Stimulated activated CD4-positive, alpha-beta T cell treated with anti-CD3 and anti-CD28 coated beads, Interleukin-12 subunit alpha, Interleukin-12 subunit beta, amount 100 ng/mL, for 24 hours (primary cell): ENCODE measurements at regions not wholly inside any gene's neighbourhood (a gene's known extent, or its start where the extent isn't known, plus 50 kb on each side); places are given as distances from the start of the nearest gene placed in this dataset.
"Not testable (repeated sequence)": the region's sequence is repeated elsewhere in the genome, so short reads cannot be mapped to it uniquely, and the experiment has no call there.

Experiments
- DNase-seq, 2 experiments: peaks; one replicate each; pipeline ENCODE4 v3.0.0-alpha.2; 2020; ENCODE audit warnings: low read depth in 2 of 2

DNA sequence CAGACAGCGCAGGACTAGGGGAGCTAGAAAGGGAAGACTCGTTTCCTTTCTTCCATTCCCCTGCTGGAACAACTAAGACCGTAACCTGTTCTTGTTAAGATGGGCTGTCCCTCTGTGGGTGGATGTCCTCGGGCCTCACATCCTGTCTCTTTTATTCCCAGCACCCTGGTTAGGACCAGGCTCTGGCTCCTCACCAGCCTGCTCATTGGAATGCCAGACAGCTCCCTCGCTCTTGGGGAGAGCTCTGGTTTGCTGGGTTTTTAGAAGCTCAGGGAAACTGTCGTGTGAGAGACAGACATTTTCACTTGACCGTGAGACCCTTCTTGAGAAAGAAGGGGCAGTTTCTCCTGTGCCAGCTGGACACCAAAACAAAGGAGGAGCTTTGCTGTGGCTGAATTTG, 58.1 kb upstream of the HABP2 start:
- no peak for DNase-seq

DNA sequence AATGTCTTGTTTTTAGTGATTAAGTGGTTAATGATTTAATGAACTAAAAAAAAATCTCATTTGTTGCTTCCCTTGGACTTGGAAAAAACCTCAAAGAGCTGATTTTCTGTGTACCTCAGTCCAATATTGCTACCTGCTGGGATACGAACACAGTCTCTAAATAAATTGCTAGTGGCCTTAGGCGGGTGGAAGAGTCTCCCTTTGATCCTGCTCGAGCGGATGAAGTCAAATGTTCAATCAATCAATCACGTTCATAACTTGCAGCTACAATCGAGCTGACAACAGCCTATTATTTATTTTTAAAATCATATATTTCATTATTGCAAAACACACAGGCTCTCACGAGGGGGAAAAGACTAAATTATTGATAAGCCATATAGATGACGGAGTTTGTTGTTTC, 57.3 kb upstream of the HABP2 start:
- no peak for DNase-seq

DNA sequence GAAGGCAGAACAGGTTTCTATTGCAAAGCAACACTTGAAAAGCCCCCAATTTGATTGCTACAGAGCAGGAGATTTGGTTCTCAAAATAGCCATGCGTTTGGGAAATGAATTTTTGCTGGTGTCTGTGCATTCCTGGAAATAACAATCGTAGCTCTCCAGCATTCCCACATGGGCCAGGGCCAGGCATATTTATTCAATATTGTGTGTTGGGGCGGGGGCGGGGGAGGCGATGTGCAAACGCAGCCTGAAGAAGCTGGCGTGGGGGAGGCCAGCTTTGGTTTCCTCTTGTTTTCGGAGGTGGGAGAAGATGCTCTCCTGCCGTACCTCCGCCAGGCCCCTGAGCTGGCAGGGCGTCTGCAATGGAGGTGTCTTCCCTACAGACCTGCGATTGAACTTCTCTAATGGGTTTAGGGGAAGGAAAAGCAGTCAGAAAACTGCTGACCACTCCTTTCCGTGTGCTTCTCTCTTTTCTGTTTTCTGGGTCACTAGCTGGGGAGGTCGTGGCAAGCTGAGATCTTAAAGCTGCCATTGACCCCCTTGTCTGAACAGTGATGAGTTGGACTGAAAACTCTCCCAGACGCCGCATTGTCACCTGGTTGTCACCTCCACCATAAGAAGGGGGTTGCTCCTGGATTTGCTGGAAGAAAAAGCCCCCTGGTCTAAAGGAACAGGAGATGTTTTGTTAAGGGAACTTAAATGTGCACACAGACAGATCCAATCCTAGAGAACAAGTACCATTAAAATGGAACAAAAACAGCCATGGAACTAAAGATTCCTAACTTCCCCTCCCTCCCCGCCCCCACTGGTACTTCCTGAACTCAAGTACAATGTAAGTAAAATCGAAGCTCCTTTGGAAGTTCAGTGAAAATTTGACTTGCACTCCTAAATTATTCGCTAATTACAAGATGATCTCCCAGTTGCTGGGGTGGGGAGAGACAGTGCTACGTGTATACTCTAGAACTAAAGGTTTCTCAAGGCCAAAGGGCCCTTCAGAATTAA, 56.4 kb upstream of the HABP2 start:
- DNase-seq, result no peak

DNA sequence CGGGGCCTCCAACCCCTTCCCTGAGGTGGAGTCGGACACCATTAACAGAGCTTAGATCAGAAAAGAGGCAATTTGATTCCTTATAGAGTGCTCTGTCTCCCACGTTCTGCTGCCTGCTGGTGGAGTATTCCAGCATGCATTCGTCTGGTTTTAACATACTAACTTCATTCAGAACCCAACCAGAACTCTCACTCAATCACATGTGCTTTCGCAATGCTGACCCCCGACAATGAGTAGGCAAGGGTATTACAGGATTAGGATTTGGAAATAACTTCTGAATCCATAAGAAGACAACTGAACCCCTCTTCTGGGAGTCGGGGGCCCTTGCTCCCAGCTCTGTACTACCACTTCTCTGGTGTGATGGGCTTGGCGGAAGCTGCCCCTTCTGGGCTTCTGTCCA, 55.7 kb upstream of the HABP2 start:
- no peak for DNase-seq

DNA sequence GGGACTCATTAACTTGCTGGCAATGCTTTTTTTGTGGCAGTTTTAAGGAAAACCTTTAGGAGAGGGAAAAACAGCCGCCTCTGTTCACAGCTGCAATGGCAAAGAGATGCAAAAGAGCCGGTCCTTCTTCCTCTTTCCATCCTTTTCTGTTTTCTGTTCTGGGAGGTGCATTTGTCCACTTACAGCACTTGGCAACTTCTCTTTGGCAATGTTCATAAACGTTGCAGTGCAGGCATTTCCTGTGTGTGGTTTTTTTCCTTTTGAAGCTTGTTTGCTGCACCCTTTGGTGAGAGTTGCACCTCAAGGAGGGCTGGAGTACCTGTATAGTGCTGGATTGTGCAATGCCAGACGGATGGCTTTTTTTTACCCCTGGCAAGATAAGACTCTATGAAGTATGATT, 53.9 kb upstream of the HABP2 start:
- no peak for DNase-seq

DNA sequence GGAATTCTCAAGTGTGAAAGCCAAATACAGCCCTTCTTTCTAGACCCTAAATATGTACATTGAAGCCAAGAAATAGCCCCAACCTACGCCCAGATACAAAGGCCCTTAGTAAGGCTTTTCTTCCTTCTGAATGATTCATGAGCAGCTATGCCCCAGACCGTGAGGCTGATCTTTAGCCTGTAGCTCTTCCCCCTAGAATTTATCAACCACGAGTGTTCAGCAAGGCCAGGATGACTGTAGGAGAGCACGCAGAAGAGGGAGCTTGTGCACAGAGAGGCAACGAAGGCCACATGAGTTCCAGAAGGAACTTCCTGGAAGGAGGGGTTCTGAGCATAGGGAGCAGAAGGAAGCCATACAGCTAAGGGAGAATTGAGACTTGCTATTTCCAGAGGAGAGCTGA, 53.0 kb upstream of the HABP2 start:
- DNase-seq, result no peak

DNA sequence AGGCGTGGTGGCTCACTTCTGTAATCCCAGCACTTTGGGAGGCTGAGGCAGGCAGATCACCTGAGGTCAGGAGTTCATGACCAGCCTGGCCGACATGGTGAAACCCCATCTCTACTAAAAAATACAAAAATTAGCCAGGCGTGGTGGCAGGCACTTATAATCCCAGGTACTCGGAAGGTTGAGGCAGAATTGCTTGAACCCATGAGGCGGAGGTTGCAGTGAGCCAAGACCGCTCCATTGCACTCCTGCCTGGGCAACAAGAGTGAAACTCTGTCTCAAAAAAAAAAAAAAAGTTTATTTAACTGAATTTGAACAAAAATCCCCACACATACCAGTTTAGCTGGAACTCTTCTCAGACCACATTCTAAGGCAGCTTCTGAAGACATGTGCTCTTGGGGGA, 51.8 kb upstream of the HABP2 start:
- DNase-seq, result not testable (repeated sequence)
